ENCODE measurements at regions not wholly inside any gene's neighbourhood (a gene's known extent, or its start where the extent isn't known, plus 50 kb on each side); places are given as distances from the start of the nearest gene placed in this dataset.

DNA sequence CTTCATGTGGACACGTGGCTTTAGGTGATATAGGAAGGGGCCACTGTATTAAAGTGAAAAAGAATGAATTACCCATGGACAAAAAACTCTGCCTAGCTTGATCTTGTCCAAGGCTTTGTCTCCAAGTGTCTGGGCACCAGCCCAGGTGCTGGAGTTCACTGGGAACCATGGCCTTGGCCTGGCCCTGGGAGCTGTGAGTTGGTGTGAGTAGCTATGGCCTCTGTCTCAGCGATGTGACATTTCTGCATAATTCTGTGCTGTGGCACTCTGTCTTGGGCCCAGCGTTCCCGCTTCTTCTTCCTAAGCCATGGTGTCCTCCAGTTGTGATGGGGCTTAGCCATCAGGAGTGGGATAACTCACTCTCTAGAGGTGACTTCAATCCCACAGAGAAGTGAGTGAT lies 119.0 kb upstream of the PPP2R2D start:
- ATAC-seq (no peak), DNase-seq (no peak)
- Mint-ChIP-seq H3K36me3 (peaks cover 9% of the 10 kb centered on the region), H3K4me3 (no peak overlapping the region), H3K27me3 (ENCODE audit: low read depth in 2 of 2) (peaks cover 2 to 15% of the 10 kb centered on the region in 2 donors), H3K9me3 (peaks cover 9 to 10% of the 10 kb centered on the region in 2 donors), H3K4me1 (no peaks in the 10 kb centered on the region), H3K27ac (no peak overlapping the region)
- TF ChIP-seq CTCF (IDR thresholded peaks at IDR 0.05): no peak
- intact Hi-C loops (cut with micrococcal nuclease): no loop called here
- Histone ChIP-seq H3K27me3 (ENCODE audit: control insufficient read depth, insufficient read depth, low read length) (no peaks in the 10 kb centered on the region), H3K36me3 (ENCODE audit: control insufficient read depth, insufficient read depth, low read length) (no peaks in the 10 kb centered on the region), H3K9me3 (ENCODE audit: control insufficient read depth, insufficient read depth, low read length) (peaks cover 18% of the 10 kb centered on the region), H3K4me3 (ENCODE audit: low read length) (no peak overlapping the region), H3K27ac (ENCODE audit: low read length) (no peak overlapping the region), H3K4me1 (ENCODE audit: control insufficient read depth, insufficient read depth, low read length) (no peaks in the 10 kb centered on the region)
- 85% methylated on average over 4 of the region's 4 CpGs for WGBS (ENCODE audit: insufficient coverage)

DNA sequence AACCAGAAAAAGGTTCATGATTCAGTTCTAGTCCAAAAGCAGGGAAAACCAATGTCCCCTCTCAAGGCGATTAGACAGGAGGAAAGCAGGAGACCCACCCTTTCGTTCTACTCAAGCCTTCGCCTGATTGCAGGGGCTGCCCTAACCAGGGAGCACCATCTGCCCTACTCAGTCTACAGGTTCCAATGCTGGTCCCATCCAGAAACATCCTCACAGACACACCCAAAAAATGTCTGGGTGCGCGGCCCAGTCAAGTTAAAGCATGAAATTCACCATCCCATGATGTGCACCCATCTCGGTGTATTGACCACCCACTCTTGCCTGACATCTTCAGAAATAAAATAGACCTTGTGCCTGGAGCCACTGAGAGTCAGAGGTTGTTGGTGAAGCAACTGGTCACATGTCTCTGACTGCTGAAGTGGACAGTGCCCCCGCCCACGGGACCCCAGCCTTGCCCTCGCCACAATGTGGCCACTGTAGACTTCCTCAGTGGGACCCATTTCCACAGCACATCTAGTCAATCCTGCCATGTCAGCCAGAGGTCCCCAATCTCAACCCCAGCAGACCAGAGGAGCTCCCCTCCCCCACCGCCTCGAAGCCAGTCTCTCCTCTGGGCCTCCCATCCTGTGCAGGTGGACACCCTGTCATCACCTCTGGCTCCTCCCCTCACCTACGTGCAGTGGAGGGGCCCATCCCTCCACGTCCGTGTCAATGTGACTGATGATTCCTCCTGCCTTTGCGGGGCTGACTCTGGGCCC lies 116.3 kb upstream of the PPP2R2D start:
- intact Hi-C loops (cut with micrococcal nuclease): no loop called here
- Mint-ChIP-seq H3K27me3 (ENCODE audit: low read depth in 2 of 2) (peaks cover 7 to 20% of the 10 kb centered on the region in 2 donors), H3K36me3 (no peaks in the 10 kb centered on the region), H3K9me3 (no peaks in the 10 kb centered on the region), H3K4me1 (no peaks in the 10 kb centered on the region), H3K27ac (no peak overlapping the region), H3K4me3 (no peak overlapping the region)
- WGBS (ENCODE audit: insufficient coverage): 87% methylated on average over 15 of the region's 15 CpGs
- Histone ChIP-seq H3K27me3 (ENCODE audit: control insufficient read depth, insufficient read depth, low read length) (no peaks in the 10 kb centered on the region), H3K36me3 (ENCODE audit: control insufficient read depth, insufficient read depth, low read length) (no peaks in the 10 kb centered on the region), H3K4me3 (ENCODE audit: low read length) (no peak overlapping the region), H3K4me1 (ENCODE audit: control insufficient read depth, insufficient read depth, low read length) (no peaks in the 10 kb centered on the region), H3K9me3 (ENCODE audit: control insufficient read depth, insufficient read depth, low read length) (no peaks in the 10 kb centered on the region), H3K27ac (ENCODE audit: low read length) (no peak overlapping the region)
- peak in 1 of 3 donors; percentile 15 for ATAC-seq
- DNase-seq: no peak
- no peak for TF ChIP-seq CTCF (IDR thresholded peaks at IDR 0.05)

DNA sequence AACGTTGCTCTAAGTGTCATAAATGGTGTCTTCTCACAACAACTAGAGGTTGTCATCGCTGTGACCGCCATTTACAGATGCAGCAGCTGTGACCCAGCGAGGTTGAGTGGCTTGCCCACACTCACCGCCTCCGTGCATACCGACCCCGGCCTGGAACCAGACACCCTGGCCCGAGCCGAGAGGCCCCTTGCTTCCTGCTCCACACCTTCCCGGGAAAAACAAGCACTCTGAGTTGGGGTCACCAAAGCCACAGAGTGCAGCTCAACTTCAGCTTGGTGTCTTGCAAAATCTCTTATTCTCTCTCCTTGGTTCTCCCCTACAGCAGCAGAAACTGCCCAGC lies 115.7 kb upstream of the PPP2R2D start:
- intact Hi-C loops (cut with micrococcal nuclease): no loop called here
- no peak for TF ChIP-seq CTCF (IDR thresholded peaks at IDR 0.05)
- Histone ChIP-seq H3K4me1 (ENCODE audit: control insufficient read depth, insufficient read depth, low read length) (no peaks in the 10 kb centered on the region), H3K27me3 (ENCODE audit: control insufficient read depth, insufficient read depth, low read length) (no peaks in the 10 kb centered on the region), H3K36me3 (ENCODE audit: control insufficient read depth, insufficient read depth, low read length) (no peaks in the 10 kb centered on the region), H3K4me3 (ENCODE audit: low read length) (no peak overlapping the region), H3K9me3 (ENCODE audit: control insufficient read depth, insufficient read depth, low read length) (no peaks in the 10 kb centered on the region), H3K27ac (ENCODE audit: low read length) (no peak overlapping the region)
- no peak for DNase-seq
- no peaks in the 10 kb centered on the region for H3K36me3 Mint-ChIP-seq
- H3K4me3 Mint-ChIP-seq: no peak overlapping the region
- no peaks in the 10 kb centered on the region for H3K4me1 Mint-ChIP-seq
- no peak overlapping the region for H3K27ac Mint-ChIP-seq
- no peaks in the 10 kb centered on the region for H3K9me3 Mint-ChIP-seq
- 89% methylated on average over 11 of the region's 11 CpGs for WGBS (ENCODE audit: insufficient coverage)
- H3K27me3 Mint-ChIP-seq (ENCODE audit: low read depth in 2 of 2): peaks cover 5 to 20% of the 10 kb centered on the region in 2 donors
- peak in 1 of 3 donors; percentile 21 for ATAC-seq

Measured in natural killer cell (primary cell).